ENCODE measurements at regions not wholly inside any gene's neighbourhood (a gene's known extent, or its start where the extent isn't known, plus 50 kb on each side); places are given as distances from the start of the nearest gene placed in this dataset.

DNA sequence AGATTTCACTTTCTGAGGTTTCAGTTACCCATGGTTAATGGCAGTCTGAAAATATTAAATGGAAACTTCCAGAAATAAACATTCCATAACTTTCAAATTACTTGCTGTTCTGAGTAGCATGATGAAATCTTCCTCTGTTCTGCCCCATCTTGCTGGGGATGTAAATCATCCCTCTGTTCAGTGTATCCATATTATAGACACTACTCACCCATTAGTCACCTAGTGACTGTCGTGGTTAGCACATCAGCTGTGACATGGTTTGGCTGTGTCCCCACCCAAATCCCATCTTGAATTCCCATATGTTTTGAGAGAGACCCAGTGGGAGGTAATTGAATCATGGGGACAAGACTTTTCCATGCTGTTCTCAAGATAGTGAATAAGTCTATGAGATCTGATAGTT is 125.5 kb upstream of the GIMD1 start:
- no peaks in the 10 kb centered on the region for H3K27me3 ChIP-seq
- no peaks in the 10 kb centered on the region for H3K4me1 ChIP-seq
- WGBS, 2 donors (ENCODE audit: low coverage in 1 of 2) = 62 to 63% methylated on average over 1 of the region's 1 CpG
- TF ChIP-seq, protein P1, sequence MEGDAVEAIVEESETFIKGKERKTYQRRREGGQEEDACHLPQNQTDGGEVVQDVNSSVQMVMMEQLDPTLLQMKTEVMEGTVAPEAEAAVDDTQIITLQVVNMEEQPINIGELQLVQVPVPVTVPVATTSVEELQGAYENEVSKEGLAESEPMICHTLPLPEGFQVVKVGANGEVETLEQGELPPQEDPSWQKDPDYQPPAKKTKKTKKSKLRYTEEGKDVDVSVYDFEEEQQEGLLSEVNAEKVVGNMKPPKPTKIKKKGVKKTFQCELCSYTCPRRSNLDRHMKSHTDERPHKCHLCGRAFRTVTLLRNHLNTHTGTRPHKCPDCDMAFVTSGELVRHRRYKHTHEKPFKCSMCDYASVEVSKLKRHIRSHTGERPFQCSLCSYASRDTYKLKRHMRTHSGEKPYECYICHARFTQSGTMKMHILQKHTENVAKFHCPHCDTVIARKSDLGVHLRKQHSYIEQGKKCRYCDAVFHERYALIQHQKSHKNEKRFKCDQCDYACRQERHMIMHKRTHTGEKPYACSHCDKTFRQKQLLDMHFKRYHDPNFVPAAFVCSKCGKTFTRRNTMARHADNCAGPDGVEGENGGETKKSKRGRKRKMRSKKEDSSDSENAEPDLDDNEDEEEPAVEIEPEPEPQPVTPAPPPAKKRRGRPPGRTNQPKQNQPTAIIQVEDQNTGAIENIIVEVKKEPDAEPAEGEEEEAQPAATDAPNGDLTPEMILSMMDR (IDR thresholded peaks at IDR 0.05) = no peak
- TF ChIP-seq POLR2AphosphoS5 (IDR thresholded peaks at IDR 0.05) (no peak), POLR2A (IDR thresholded peaks at IDR 0.05) (no peak), EP300 (IDR thresholded peaks at IDR 0.05) (no peak)
- no peak for ATAC-seq
- no peaks in the 10 kb centered on the region for H3K9me3 ChIP-seq
- H3K4me3 ChIP-seq = no peak overlapping the region
- H3K36me3 ChIP-seq = no peaks in the 10 kb centered on the region
- H3K27ac ChIP-seq = no peak overlapping the region

DNA sequence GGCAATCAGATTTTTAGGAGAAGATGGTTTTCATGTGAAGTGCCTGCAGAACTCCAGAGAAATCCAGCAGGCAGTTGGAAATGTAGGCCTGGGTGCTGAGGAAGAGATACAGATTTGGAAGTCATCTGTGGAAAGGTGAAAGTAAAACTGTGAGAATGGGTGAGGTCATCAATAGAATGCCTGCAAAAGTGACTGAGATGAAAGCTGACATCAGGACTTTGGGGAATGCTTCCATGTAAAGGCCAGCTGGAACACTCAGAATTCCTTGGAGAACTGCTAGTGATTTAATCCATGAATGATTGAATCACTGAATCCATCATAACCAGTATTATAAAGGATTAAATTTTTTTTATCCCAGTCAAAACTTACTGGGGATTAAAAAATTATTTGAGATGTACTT is 124.5 kb upstream of the GIMD1 start:
- ATAC-seq = no peak
- H3K4me1 ChIP-seq = no peaks in the 10 kb centered on the region

DNA sequence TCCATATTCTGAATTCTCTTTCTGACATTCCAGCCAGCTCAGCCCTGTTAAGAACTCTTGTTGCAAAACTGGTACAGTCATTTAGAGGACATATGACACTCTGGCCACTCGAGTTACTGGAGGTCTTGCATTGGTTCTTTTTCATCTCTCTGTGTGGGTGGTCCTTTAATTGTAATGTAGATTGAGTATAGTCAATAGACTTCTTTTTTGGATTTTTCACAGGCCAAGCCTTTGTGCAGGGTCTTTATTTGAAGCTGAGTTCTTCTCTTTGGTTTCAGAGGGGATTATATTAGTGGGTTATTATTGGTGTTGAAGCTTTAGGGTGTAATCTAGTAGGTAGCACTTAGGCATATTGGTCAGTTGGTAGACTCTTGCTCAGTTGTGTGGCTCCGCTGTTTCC is 118.0 kb upstream of the GIMD1 start:
- Histone ChIP-seq H3K36me3 (no peaks in the 10 kb centered on the region), H3K27ac (no peak overlapping the region), H3K4me3 (no peak overlapping the region), H3K4me1 (no peaks in the 10 kb centered on the region), H3K27me3 (no peaks in the 10 kb centered on the region), H3K9me3 (no peaks in the 10 kb centered on the region)
- ATAC-seq = no peak
- WGBS, 2 donors (ENCODE audit: low coverage in 1 of 2) = 54 to 100% methylated on average over 1 to 2 of the region's 2 CpGs
- TF ChIP-seq EP300 (IDR thresholded peaks at IDR 0.05) (no peak), POLR2A (IDR thresholded peaks at IDR 0.05) (no peak), POLR2AphosphoS5 (IDR thresholded peaks at IDR 0.05) (no peak)
- TF ChIP-seq, protein P1 (IDR thresholded peaks at IDR 0.05) = no peak

More for the DNA sequence above, 124.5 kb upstream of the GIMD1 start:
- no peak overlapping the region for H3K4me3 ChIP-seq
- H3K27me3 ChIP-seq = no peaks in the 10 kb centered on the region
- TF ChIP-seq EP300 (IDR thresholded peaks at IDR 0.05) (no peak), POLR2AphosphoS5 (IDR thresholded peaks at IDR 0.05) (no peak), POLR2A (IDR thresholded peaks at IDR 0.05) (no peak)
- TF ChIP-seq, protein P1 (IDR thresholded peaks at IDR 0.05) = no peak
- no peaks in the 10 kb centered on the region for H3K9me3 ChIP-seq
- H3K27ac ChIP-seq = no peak overlapping the region
- no peaks in the 10 kb centered on the region for H3K36me3 ChIP-seq

DNA sequence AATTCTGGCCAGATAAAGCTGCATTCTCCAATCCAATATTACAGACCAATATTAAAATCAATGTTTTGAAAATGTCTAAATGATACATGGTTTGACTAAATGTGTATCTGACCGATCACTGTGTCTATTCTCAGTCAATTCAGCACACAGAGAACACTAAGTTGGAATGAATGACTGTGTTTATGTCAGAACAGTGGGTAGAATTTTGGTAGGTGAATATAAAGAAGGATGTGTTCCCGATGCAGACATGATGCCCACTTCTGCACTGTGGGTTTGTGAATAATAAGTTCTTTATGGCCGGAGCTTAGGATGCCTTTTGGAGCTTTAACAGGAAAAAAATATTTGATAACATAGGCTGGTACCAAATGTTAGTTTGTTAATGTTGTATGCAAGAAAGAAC is 113.2 kb upstream of the GIMD1 start:
- no peak for TF ChIP-seq EP300 (IDR thresholded peaks at IDR 0.05)
- TF ChIP-seq POLR2AphosphoS5 (IDR thresholded peaks at IDR 0.05) = no peak
- no peak for ATAC-seq
- no peak overlapping the region for H3K4me3 ChIP-seq
- H3K27ac ChIP-seq = no peak overlapping the region
- no peaks in the 10 kb centered on the region for H3K36me3 ChIP-seq
- no peaks in the 10 kb centered on the region for H3K4me1 ChIP-seq
- H3K9me3 ChIP-seq = no peaks in the 10 kb centered on the region
- WGBS, 2 donors (ENCODE audit: low coverage in 1 of 2) = 40 to 50% methylated on average over 1 of the region's 3 CpGs
- no peaks in the 10 kb centered on the region for H3K27me3 ChIP-seq

DNA sequence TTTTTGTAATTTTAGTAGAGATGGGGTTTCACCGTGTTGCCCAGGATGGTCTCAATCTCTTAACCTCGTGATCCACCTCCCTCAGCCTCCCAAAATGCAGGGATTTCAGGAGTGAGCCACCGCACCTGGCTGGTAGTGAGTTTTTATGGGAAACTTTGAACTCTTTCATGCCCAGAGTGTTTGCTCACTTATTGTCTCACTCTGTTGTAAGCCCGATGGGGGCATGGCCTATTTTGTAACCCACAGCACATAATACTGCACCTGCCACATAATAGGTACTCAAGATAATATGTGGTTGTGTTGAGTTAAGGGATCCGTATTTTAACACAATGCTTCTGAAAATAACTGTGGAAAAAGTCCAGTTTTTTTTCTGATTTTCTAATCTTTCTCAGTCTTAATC is 109.6 kb upstream of the GIMD1 start:
- ATAC-seq = no peak

More for the DNA sequence above, 109.6 kb upstream of the GIMD1 start:
- Histone ChIP-seq H3K27me3 (no peaks in the 10 kb centered on the region), H3K36me3 (no peaks in the 10 kb centered on the region), H3K27ac (no peak overlapping the region), H3K4me1 (no peaks in the 10 kb centered on the region), H3K4me3 (no peak overlapping the region), H3K9me3 (no peaks in the 10 kb centered on the region)
- TF ChIP-seq, protein P1 (IDR thresholded peaks at IDR 0.05) = no peak
- TF ChIP-seq POLR2A (IDR thresholded peaks at IDR 0.05) (no peak), POLR2AphosphoS5 (IDR thresholded peaks at IDR 0.05) (no peak)
- 61 to 93% methylated on average over 3 of the region's 5 CpGs for WGBS, 2 donors (ENCODE audit: low coverage in 1 of 2)
